GM21786 (cell line): ENCODE measurements at regions not wholly inside any gene's neighbourhood (a gene's known extent, or its start where the extent isn't known, plus 50 kb on each side); places are given as distances from the start of the nearest gene placed in this dataset.

Experiments used
- ATAC-seq: cut with Tn5 transposase; IDR thresholded peaks from one replicate; pipeline ENCODE4 v1.9.1; 2021; ENCODE audit not compliant: unreplicated experiment

DNA sequence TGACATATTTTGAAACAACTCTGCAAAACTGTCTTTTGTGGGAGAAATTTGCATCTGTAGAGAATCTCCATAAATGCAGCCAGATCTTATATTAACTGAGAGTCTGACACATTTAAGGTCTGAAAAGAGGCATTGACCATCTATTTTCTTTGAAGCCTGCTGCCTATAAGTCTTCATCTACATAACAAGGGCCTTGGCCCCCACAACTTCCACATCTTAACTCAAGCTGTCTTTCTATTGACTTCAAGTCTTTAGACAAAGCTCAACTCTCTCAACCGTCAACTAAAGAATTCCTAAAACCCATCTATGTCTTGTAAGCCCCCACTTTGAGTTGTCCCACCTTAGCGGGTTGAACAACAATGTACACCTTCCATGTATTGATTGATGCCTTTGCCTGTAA, 72.4 kb upstream of the ADCY1 start:
- ATAC-seq: no peak

DNA sequence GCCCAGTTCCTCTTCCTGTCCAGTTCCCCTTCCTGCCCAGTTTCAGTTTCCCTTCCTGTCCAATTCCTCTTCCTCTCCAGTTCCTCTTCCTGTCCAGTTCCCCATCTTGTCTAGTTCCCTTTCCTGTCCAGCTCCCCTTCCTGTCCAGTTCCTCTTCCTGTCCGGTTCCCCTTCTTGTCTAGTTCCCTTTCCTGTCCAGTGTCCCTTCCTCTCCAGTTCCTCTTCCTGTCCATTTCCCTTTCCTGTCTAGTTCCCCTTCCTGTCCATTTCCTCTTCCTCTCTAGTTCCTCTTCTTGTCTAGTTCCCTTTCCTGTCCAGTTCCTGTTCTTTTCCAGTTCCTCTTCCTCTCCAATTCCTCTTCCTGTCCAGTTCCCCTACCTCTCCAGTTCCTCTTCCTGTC, 68.1 kb upstream of the ADCY1 start:
- ATAC-seq: no peak

DNA sequence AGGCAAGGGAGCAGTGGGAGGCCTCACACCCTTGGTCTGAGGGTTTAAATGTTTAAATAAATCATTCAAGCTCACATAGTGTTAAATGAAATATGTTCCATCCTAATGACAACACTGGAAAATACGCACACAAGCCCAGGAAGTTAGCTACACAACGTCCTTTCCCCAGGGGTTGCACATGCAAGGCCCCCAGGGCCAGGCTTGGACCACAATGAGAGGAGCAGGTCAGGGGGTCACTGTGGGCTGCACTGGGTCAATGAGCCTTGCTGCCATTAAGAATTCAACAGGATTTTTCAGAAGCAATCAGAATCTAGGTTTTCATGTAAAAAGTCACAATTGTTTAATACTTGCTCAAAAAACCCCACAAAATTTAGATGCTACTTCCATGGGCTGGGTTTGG, 64.9 kb upstream of the ADCY1 start:
- no peak for ATAC-seq

DNA sequence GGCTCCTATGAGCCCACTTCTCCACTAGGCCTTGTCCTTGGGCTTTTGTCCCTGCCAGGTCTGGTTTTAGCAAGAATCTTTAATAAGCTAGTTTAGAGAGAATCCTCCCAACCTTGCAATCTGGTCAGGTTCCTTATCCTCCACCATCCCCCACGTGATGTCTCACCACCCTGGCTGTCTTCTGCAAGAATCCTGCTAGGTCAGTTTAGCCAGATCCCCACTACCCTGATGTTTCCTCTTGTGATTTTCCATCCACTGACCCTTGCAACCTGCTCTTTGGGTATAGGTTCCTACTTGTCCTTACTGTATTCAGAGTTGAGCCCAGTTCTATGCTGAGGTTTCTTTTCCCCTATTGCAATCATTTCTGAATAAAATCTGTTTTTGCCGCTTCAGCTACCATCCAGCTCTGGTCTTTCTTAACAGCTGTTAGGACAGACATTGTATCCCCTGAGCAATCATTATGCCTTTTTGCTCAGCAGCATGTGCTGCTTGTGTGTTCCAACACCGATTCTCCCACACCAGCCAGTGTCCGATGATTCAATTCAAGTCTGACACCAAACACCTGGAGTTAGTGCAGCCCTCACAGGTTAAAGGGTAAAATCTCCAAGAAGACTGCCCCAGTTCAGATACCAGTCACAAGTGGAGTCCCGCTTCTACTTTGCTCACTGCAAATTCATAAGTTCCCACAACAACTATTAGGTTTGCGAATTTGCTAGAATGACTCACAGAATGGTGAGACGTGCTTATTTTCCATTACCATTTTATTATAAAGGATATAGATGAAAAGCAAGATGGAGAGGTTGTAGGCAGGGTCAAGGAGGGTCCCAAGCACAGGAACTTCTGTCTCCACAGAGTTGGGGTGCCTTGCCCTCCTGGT, 62.2 kb upstream of the ADCY1 start:
- ATAC-seq: no peak

GRCh38 chr7:45514944-45515343, 59.2 kb upstream of the ADCY1 start:
- no peak for ATAC-seq

DNA sequence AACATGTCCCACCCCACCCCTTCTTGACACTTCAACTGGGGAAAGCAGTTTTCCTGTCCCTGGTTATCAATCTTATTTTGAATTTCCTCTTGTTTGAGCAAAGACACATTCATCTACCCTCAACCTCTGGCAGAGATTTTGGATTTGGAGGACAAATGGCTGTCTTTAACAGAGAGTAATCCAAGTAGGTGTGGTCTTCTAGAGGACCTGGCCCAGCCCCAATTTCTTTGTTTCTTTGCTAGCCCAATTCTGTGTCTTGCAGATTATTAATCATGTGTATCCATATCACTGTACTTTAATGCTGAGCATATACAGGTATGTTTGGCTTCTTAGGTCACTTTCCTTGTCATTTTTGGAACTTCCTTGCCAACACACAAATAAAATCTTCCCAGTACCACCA, 58.8 kb upstream of the ADCY1 start:
- ATAC-seq: no peak
